Right lobe of liver (tissue), 6 donors: ENCODE measurements at regions not wholly inside any gene's neighbourhood (a gene's known extent, or its start where the extent isn't known, plus 50 kb on each side); places are given as distances from the start of the nearest gene placed in this dataset.
A peak's percentile ranks its signal among the peaks of the same experiment; 100 is the strongest.

Experiments used
- ATAC-seq, 4 donors: fragments of 200-7000 bp; cut with Tn5 transposase; one replicate each; pipeline ENCODE4 v1.9.1; 2020; ENCODE audit warnings: mild to moderate bottlenecking in 4 of 4, moderate library complexity in 4 of 4
- DNase-seq, 3 donors: peaks; one replicate each; pipeline ENCODE4 v3.0.0-alpha.2; 2020
- H3K27ac ChIP-seq, 3 donors: fragments of 200-600 bp; one replicate each; pipeline ENCODE4 v1.8.0; 2022
- H3K27me3 ChIP-seq, 2 donors: fragments of 200-600 bp; one replicate each; pipeline ENCODE4 v1.8.0; 2022
- H3K36me3 ChIP-seq, 4 donors: fragments of 200-600 bp; sonication (generic) in 1 of 4; one replicate each; pipeline versions ENCODE4 v1.5.1 to v1.8.0; 2017 to 2022; ENCODE audit warnings: control low read depth in 1 of 4
- H3K4me1 ChIP-seq, 4 donors: fragments of 200-600 bp; sonication (generic) in 1 of 4; one replicate each; pipeline versions ENCODE4 v1.5.1 to v1.8.0; 2017 to 2022; ENCODE audit warnings: control low read depth in 1 of 4
- H3K4me3 ChIP-seq, 3 donors: fragments of 200-600 bp; one replicate each; pipeline ENCODE4 v1.8.0; 2022
- H3K9me3 ChIP-seq, 4 donors: fragments of 200-600 bp; sonication (generic) in 1 of 4; one replicate each; pipeline versions ENCODE4 v1.5.1 to v1.8.0; 2017 to 2022; ENCODE audit warnings: control low read depth in 1 of 4
- CTCF ChIP-seq, 4 donors: fragments of 200-600 bp in 3 of 4; fragments of 450-650 bp in 1 of 4; IDR thresholded peaks; one replicate each; pipeline versions ENCODE4 v1.5.1 to v1.8.0; 2016 to 2022; ENCODE audit warnings: antibody characterized with exemption in 4 of 4, mild to moderate bottlenecking in 2 of 4
- POLR2A ChIP-seq: fragments of 450-650 bp; IDR thresholded peaks from one replicate; pipeline ENCODE4 v1.6.1; 2017; ENCODE audit warnings: antibody characterized with exemption, mild to moderate bottlenecking
- WGBS: methylation state at CpG from one replicate; pipeline ENCODE4 v1.1.6; 2018; ENCODE audit warnings: low coverage, low lambda C conversion rate; ENCODE audit not compliant: insufficient coverage; ENCODE audit errors: missing lambda C conversion rate; 5-methylcytosine and 5-hydroxymethylcytosine counted together
- intact Hi-C, 2 donors: fragments of 100-400 bp; cut with DNase I; formaldehyde crosslinking; loops; one replicate each; pipeline versions ENCODE4 v1.11.2 to v1.14.1; 2022
- donor health status: DM: no; HTN: yes; CAD: no.
- donor health status: DM: no; HTN: no; CAD: no.
- donor health status: DM: no; HTN: no; CAD: no.
- donor health status: DM: no; HTN: yes; CAD: no.
- donor health status: DM: no; HTN: yes; CAD: no.

- 73% methylated on average over 5 of the region's 5 CpGs for WGBS
- Histone ChIP-seq H3K27me3 (no peaks in the 10 kb centered on the region), H3K9me3 (no peaks in the 10 kb centered on the region), H3K27ac (no peak overlapping the region), H3K4me1 (no peaks in the 10 kb centered on the region), H3K4me3 (no peak overlapping the region), H3K36me3 (no peaks in the 10 kb centered on the region)
- intact Hi-C loops: no loop called here
- no peak for TF ChIP-seq POLR2A
- no peak for TF ChIP-seq CTCF (IDR thresholded peaks at IDR 0.05)
- ATAC-seq: peak in 3 of 4 donors; percentile 24 to 52 (median 35)
- DNase-seq: no peak
These were observed 109.1 kb upstream of the ELL2 start for GRCh38 chr5:96070622-96071225.

GRCh38 chr5:96067894-96068614 is 106.4 kb upstream of the ELL2 start:
- Histone ChIP-seq H3K27me3 (no peaks in the 10 kb centered on the region), H3K4me1 (no peaks in the 10 kb centered on the region), H3K4me3 (no peak overlapping the region), H3K9me3 (no peaks in the 10 kb centered on the region), H3K27ac (no peak overlapping the region), H3K36me3 (no peaks in the 10 kb centered on the region)
- TF ChIP-seq POLR2A (no peak), CTCF (IDR thresholded peaks at IDR 0.05) (no peak)
- peak in 1 of 4 donors; percentile 17 for ATAC-seq
- intact Hi-C loops: no loop called here
- DNase-seq: no peak
- WGBS: 56% methylated on average over 4 of the region's 6 CpGs

GRCh38 chr5:96067251-96067650 is 105.6 kb upstream of the ELL2 start:
- Histone ChIP-seq H3K4me1 (no peaks in the 10 kb centered on the region), H3K9me3 (no peaks in the 10 kb centered on the region), H3K4me3 (no peak overlapping the region), H3K27me3 (no peaks in the 10 kb centered on the region), H3K36me3 (no peaks in the 10 kb centered on the region), H3K27ac (no peak overlapping the region)
- ATAC-seq: no peak
- 100% methylated on average over 1 of the region's 1 CpG for WGBS
- DNase-seq: no peak
- TF ChIP-seq CTCF (IDR thresholded peaks at IDR 0.05) (no peak), POLR2A (no peak)
- intact Hi-C loops: no loop called here

- intact Hi-C loops: no loop called here
- H3K4me3 ChIP-seq: no peak overlapping the region
- H3K36me3 ChIP-seq: no peaks in the 10 kb centered on the region
- H3K27me3 ChIP-seq: no peaks in the 10 kb centered on the region
- no peak for DNase-seq
- ATAC-seq: no peak
- TF ChIP-seq POLR2A: no peak
- no peak for TF ChIP-seq CTCF (IDR thresholded peaks at IDR 0.05)
- H3K4me1 ChIP-seq: no peaks in the 10 kb centered on the region
- no peaks in the 10 kb centered on the region for H3K9me3 ChIP-seq
- no peak overlapping the region for H3K27ac ChIP-seq
- WGBS: 67% methylated on average over 1 of the region's 1 CpG
These were observed 104.7 kb upstream of the ELL2 start for GRCh38 chr5:96066386-96066719.
